Thyroid gland (tissue), 4 donors: ENCODE measurements at regions not wholly inside any gene's neighbourhood (a gene's known extent, or its start where the extent isn't known, plus 50 kb on each side); places are given as distances from the start of the nearest gene placed in this dataset.

Experiments used
- DNase-seq, 2 donors: peaks; one replicate each; pipeline ENCODE4 v3.0.0-alpha.2; 2019
- H3K27ac ChIP-seq, 3 donors: fragments of 200-600 bp; sonication (generic); 1 replicate in 2 of 3; 2 replicates in 1 of 3; pipeline ENCODE4 v1.5.1; 2016 to 2019; ENCODE audit warnings: mild to moderate bottlenecking in 1 of 3, moderate library complexity in 1 of 3
- H3K27me3 ChIP-seq: fragments of 200-600 bp; sonication (generic); one replicate; pipeline ENCODE4 v1.5.1; 2019
- H3K36me3 ChIP-seq, 2 donors: fragments of 200-600 bp; sonication (generic); one replicate each; pipeline ENCODE4 v1.5.1; 2016 to 2019
- H3K4me1 ChIP-seq, 2 donors: fragments of 200-600 bp; sonication (generic); one replicate each; pipeline ENCODE4 v1.5.1; 2017 to 2019
- H3K4me3 ChIP-seq, 3 donors: fragments of 200-600 bp; sonication (generic); replicated peaks in 1 of 3; 1 replicate in 2 of 3; 2 replicates in 1 of 3; pipeline ENCODE4 v1.5.1; 2016; ENCODE audit warnings: mild to moderate bottlenecking in 1 of 3
- H3K9me3 ChIP-seq: fragments of 200-600 bp; sonication (generic); one replicate; pipeline ENCODE4 v1.5.1; 2017
- CTCF ChIP-seq, 6 experiments: fragments of 200-600 bp in 3 of 6; fragments of 450-650 bp in 3 of 6; sonication (generic) in 3 of 6; IDR thresholded peaks; one replicate each; pipeline ENCODE4 v1.5.1; 2016 to 2019; ENCODE audit warnings: antibody characterized with exemption in 6 of 6, mild to moderate bottlenecking in 2 of 6, inconsistent platforms in 1 of 6, moderate library complexity in 1 of 6
- POLR2A ChIP-seq, 2 donors: fragments of 450-650 bp; IDR thresholded peaks; one replicate each; pipeline ENCODE4 v1.6.1; 2017; ENCODE audit warnings: antibody characterized with exemption in 2 of 2, mild to moderate bottlenecking in 2 of 2, moderate library complexity in 1 of 2
- WGBS, 2 donors: methylation state at CpG; one replicate each; pipeline ENCODE4 v1.1.5; 2017; 5-methylcytosine and 5-hydroxymethylcytosine counted together
- intact Hi-C: fragments of 100-400 bp; cut with DNase I; formaldehyde crosslinking; loops from one replicate; pipeline ENCODE4 v1.15.1; 2023

- TF ChIP-seq CTCF (IDR thresholded peaks at IDR 0.05) (no peak), POLR2A (IDR thresholded peaks at IDR 0.05) (no peak)
- Histone ChIP-seq H3K27me3 (no peaks in the 10 kb centered on the region), H3K27ac (no peak overlapping the region), H3K4me1 (no peaks in the 10 kb centered on the region), H3K4me3 (no peak overlapping the region), H3K9me3 (no peaks in the 10 kb centered on the region), H3K36me3 (no peaks in the 10 kb centered on the region)
- 79 to 81% methylated on average over 2 of the region's 2 CpGs for WGBS, 2 donors
- intact Hi-C loops = no loop called here
- DNase-seq = no peak
Measured at GRCh38 chr1:79599257-79599656, 592.7 kb upstream of the ADGRL4 start.

- Histone ChIP-seq H3K4me3 (no peak overlapping the region), H3K27ac (no peak overlapping the region), H3K36me3 (no peaks in the 10 kb centered on the region), H3K27me3 (no peaks in the 10 kb centered on the region), H3K9me3 (no peaks in the 10 kb centered on the region), H3K4me1 (no peaks in the 10 kb centered on the region)
- DNase-seq = no peak
- intact Hi-C loops = no loop called here
- 98% methylated on average over 1 of the region's 1 CpG for WGBS, 2 donors
- no peak for TF ChIP-seq POLR2A (IDR thresholded peaks at IDR 0.05)
- TF ChIP-seq CTCF (IDR thresholded peaks at IDR 0.05) = no peak
Measured at GRCh38 chr1:79595931-79596330, 589.4 kb upstream of the ADGRL4 start.

GRCh38 chr1:79594121-79594698, 587.7 kb upstream of the ADGRL4 start:
- Histone ChIP-seq H3K4me1 (no peaks in the 10 kb centered on the region), H3K27ac (no peak overlapping the region), H3K4me3 (no peak overlapping the region), H3K27me3 (no peaks in the 10 kb centered on the region), H3K9me3 (no peaks in the 10 kb centered on the region), H3K36me3 (no peaks in the 10 kb centered on the region)
- TF ChIP-seq POLR2A (IDR thresholded peaks at IDR 0.05) (no peak), CTCF (IDR thresholded peaks at IDR 0.05) (no peak)
- intact Hi-C loops = no loop called here
- 86 to 96% methylated on average over 17 of the region's 17 CpGs for WGBS, 2 donors
- no peak for DNase-seq

- no peak for TF ChIP-seq POLR2A (IDR thresholded peaks at IDR 0.05)
- no peak for TF ChIP-seq CTCF (IDR thresholded peaks at IDR 0.05)
- Histone ChIP-seq H3K27me3 (no peaks in the 10 kb centered on the region), H3K4me3 (no peak overlapping the region), H3K27ac (no peak overlapping the region), H3K9me3 (no peaks in the 10 kb centered on the region), H3K4me1 (no peaks in the 10 kb centered on the region), H3K36me3 (no peaks in the 10 kb centered on the region)
- 93 to 97% methylated on average over 1 of the region's 1 CpG for WGBS, 2 donors
- DNase-seq = no peak
- intact Hi-C loops = no loop called here
Measured at GRCh38 chr1:79592707-79593106, 586.2 kb upstream of the ADGRL4 start.

- H3K36me3 ChIP-seq = no peaks in the 10 kb centered on the region
- 56 to 68% methylated on average over 2 of the region's 2 CpGs for WGBS, 2 donors
- intact Hi-C loops = no loop called here
Measured at GRCh38 chr1:79588719-79589118, 582.2 kb upstream of the ADGRL4 start.

More at GRCh38 chr1:79588719-79589118, 582.2 kb upstream of the ADGRL4 start:
- no peak for DNase-seq
- Histone ChIP-seq H3K4me1 (no peaks in the 10 kb centered on the region), H3K4me3 (no peak overlapping the region), H3K27ac (no peak overlapping the region), H3K27me3 (no peaks in the 10 kb centered on the region), H3K9me3 (no peaks in the 10 kb centered on the region)
- no peak for TF ChIP-seq CTCF (IDR thresholded peaks at IDR 0.05)
- no peak for TF ChIP-seq POLR2A (IDR thresholded peaks at IDR 0.05)
